H1 (cell line): ENCODE measurements at regions not wholly inside any gene's neighbourhood (a gene's known extent, or its start where the extent isn't known, plus 50 kb on each side); places are given as distances from the start of the nearest gene placed in this dataset.

Experiments
- CTCF ChIA-PET: fragments of 300-600 bp; sonication (Branson Sonifier 250); formaldehyde crosslinking; loops from one replicate; lab custom pipeline; 2021; ENCODE audit not compliant: partially characterized antibody; lab: Charles Lee
- POLR2A ChIA-PET: fragments of 300-600 bp; sonication (Branson Sonifier 250); formaldehyde crosslinking; loops from one replicate; lab custom pipeline; 2021; ENCODE audit warnings: inconsistent platforms; ENCODE audit not compliant: partially characterized antibody; lab: Charles Lee
- DNase-seq, 2 experiments: peaks; one replicate each; pipeline versions ENCODE4 v3.0.0 to v3.0.0-alpha.2; 2010 to 2022; ENCODE audit warnings: low spot score in 2 of 2, low read depth in 1 of 2, mixed read lengths in 1 of 2
- FAIRE-seq: peaks from 2 replicates; lab custom pipeline; 2011; peaks lifted over from hg19 to GRCh38; lab: Jason Lieb, UNC
- H2AFZ ChIP-seq: 2 replicates; pipeline ENCODE4 v1.8.1; 2012; ENCODE audit warnings: low read length, inconsistent platforms
- H2AK5ac ChIP-seq: 2 replicates; pipeline ENCODE4 v1.6.1; 2013; ENCODE audit warnings: low read depth, low read length
- H2BK120ac ChIP-seq: replicated peaks from 2 replicates; pipeline ENCODE3; 2013; ENCODE audit warnings: low read depth, low read length, inconsistent platforms
- H2BK12ac ChIP-seq: 2 replicates; pipeline ENCODE4 v1.6.1; 2013; ENCODE audit warnings: low read depth, low read length
- H2BK15ac ChIP-seq: 2 replicates; pipeline ENCODE4 v1.6.1; 2013; ENCODE audit warnings: low read length
- H2BK20ac ChIP-seq: 2 replicates; pipeline ENCODE4 v1.6.1; 2013; ENCODE audit warnings: low read length
- H2BK5ac ChIP-seq: 2 replicates; pipeline ENCODE4 v1.6.1; 2013; ENCODE audit warnings: low read depth, low read length
- H3K14ac ChIP-seq: 2 replicates; pipeline ENCODE4 v1.6.1; 2013; ENCODE audit warnings: inconsistent platforms; ENCODE audit not compliant: insufficient read length
- H3K18ac ChIP-seq: 2 replicates; pipeline ENCODE4 v1.6.1; 2013; ENCODE audit warnings: low read length; ENCODE audit errors: extremely low read depth
- H3K23ac ChIP-seq: 2 replicates; pipeline ENCODE4 v1.6.1; 2013; ENCODE audit warnings: inconsistent platforms; ENCODE audit not compliant: insufficient read length
- H3K23me2 ChIP-seq: 2 replicates; pipeline ENCODE4 v1.6.1; 2013; ENCODE audit warnings: low read depth, low read length
- H3K27ac ChIP-seq: 2 replicates; pipeline ENCODE4 v1.6.1; 2011; ENCODE audit warnings: low read depth, low read length, inconsistent platforms
- H3K27me3 ChIP-seq, 4 experiments: replicated peaks in 1 of 4; 1 replicate in 1 of 4; 2 replicates in 3 of 4; pipeline versions ENCODE4 v1.6.1 to v1.8.1; 2011 to 2013; ENCODE audit warnings: low read length in 3 of 4, mild to moderate bottlenecking in 3 of 4, inconsistent platforms in 2 of 4, mixed read lengths in 2 of 4, moderate library complexity in 1 of 4; ENCODE audit not compliant: control insufficient read depth in 3 of 4, insufficient read depth in 3 of 4; ENCODE audit errors: extremely low read depth in 1 of 4
- H3K36me3 ChIP-seq, 4 experiments: 2 replicates each; pipeline versions ENCODE4 v1.6.1 to v1.8.1; 2011 to 2013; ENCODE audit warnings: mild to moderate bottlenecking in 4 of 4, low read length in 3 of 4, moderate library complexity in 2 of 4, control low read depth in 1 of 4, inconsistent platforms in 1 of 4; ENCODE audit not compliant: insufficient read depth in 4 of 4, control insufficient read depth in 2 of 4
- H3K4ac ChIP-seq: replicated peaks from 2 replicates; pipeline ENCODE3; 2013; ENCODE audit warnings: low read length, low read depth, mixed read lengths, inconsistent platforms; ENCODE audit not compliant: insufficient read length
- H3K4me1 ChIP-seq, 4 experiments: replicated peaks in 1 of 4; 1 replicate in 1 of 4; 2 replicates in 3 of 4; pipeline versions ENCODE4 v1.6.1 to v1.8.1; 2011 to 2013; ENCODE audit warnings: low read length in 3 of 4, inconsistent platforms in 2 of 4, mixed read lengths in 1 of 4; ENCODE audit not compliant: insufficient read depth in 4 of 4, control insufficient read depth in 3 of 4
- H3K4me2 ChIP-seq, 2 experiments: 2 replicates each; pipeline versions ENCODE4 v1.6.1 to v1.8.1; 2011 to 2013; ENCODE audit warnings: low read depth in 2 of 2, low read length in 2 of 2, control low read depth in 1 of 2, inconsistent platforms in 1 of 2, mild to moderate bottlenecking in 1 of 2; ENCODE audit not compliant: insufficient read depth in 1 of 2
- H3K4me3 ChIP-seq, 4 experiments: fragments of 200-600, 300-600 bp in 1 of 4; sonication (generic), shearing (Covaris generic), sonication (Bioruptor Twin) in 1 of 4; 2 replicates each; pipeline versions ENCODE4 v1.5.1 to v1.8.1; 2011 to 2016; ENCODE audit warnings: low read length in 4 of 4, low read depth in 3 of 4, control low read depth in 2 of 4, inconsistent platforms in 2 of 4, mild to moderate bottlenecking in 2 of 4, mixed read lengths in 1 of 4, moderate library complexity in 1 of 4; ENCODE audit not compliant: insufficient read depth in 2 of 4; ENCODE audit errors: extremely low read depth in 1 of 4
- H3K56ac ChIP-seq: replicated peaks from 2 replicates; pipeline ENCODE3; 2013; ENCODE audit warnings: low read depth, mild to moderate bottlenecking, mixed read lengths, low read length, inconsistent platforms; ENCODE audit not compliant: insufficient read length
- H3K79me1 ChIP-seq: 2 replicates; pipeline ENCODE4 v1.6.1; 2013; ENCODE audit warnings: low read depth, low read length, control low read depth
- H3K79me2 ChIP-seq, 2 experiments: 2 replicates each; pipeline versions ENCODE4 v1.6.1 to v1.8.1; 2012 to 2013; ENCODE audit warnings: low read length in 2 of 2, mild to moderate bottlenecking in 2 of 2, inconsistent platforms in 1 of 2; ENCODE audit not compliant: insufficient read depth in 2 of 2, control insufficient read depth in 1 of 2
- H3K9ac ChIP-seq, 4 experiments: replicated peaks in 1 of 4; 1 replicate in 1 of 4; 2 replicates in 3 of 4; pipeline versions ENCODE4 v1.6.1 to v1.8.1; 2011 to 2013; ENCODE audit warnings: low read depth in 3 of 4, low read length in 3 of 4, control low read depth in 2 of 4, mild to moderate bottlenecking in 2 of 4, moderate library complexity in 2 of 4, inconsistent platforms in 1 of 4; ENCODE audit errors: extremely low read depth in 1 of 4
- H3K9me3 ChIP-seq, 2 experiments: 2 replicates each; pipeline versions ENCODE4 v1.6.1 to v1.8.1; 2012 to 2013; ENCODE audit warnings: mild to moderate bottlenecking in 2 of 2, moderate library complexity in 2 of 2, control low read depth in 1 of 2, inconsistent platforms in 1 of 2, low read depth in 1 of 2, low read length in 1 of 2, mixed read lengths in 1 of 2; ENCODE audit not compliant: insufficient read depth in 2 of 2
- H4K20me1 ChIP-seq, 2 experiments: replicated peaks in 1 of 2; 2 replicates each; pipeline versions ENCODE3 to v1.8.1; 2011 to 2013; ENCODE audit warnings: inconsistent platforms in 2 of 2, low read length in 2 of 2, mild to moderate bottlenecking in 1 of 2; ENCODE audit not compliant: insufficient read depth in 2 of 2, control insufficient read depth in 1 of 2
- H4K5ac ChIP-seq: 2 replicates; pipeline ENCODE4 v1.6.1; 2013; ENCODE audit warnings: low read length, low read depth, mixed read lengths, inconsistent platforms; ENCODE audit not compliant: insufficient read length
- H4K8ac ChIP-seq: 2 replicates; pipeline ENCODE4 v1.8.0; 2013; ENCODE audit warnings: mild to moderate bottlenecking, moderate library complexity, low read length, inconsistent platforms; ENCODE audit not compliant: insufficient read depth; ENCODE audit errors: extremely low read depth
- H4K91ac ChIP-seq: replicated peaks from 2 replicates; pipeline ENCODE3; 2013; ENCODE audit warnings: low read length, mixed read lengths, inconsistent platforms; ENCODE audit not compliant: insufficient read length
- ASH2L ChIP-seq: fragments of 200-600, 300-600 bp; sonication (generic); IDR thresholded peaks from one replicate; pipeline ENCODE4 v1.7.1; 2017; ENCODE audit warnings: low read length
- CBX8 ChIP-seq: fragments of 300-800, 300-1000 bp; sonication (generic); IDR thresholded peaks from 2 replicates; pipeline ENCODE4 v1.7.1; 2016; ENCODE audit warnings: low read depth, low read length, borderline replicate concordance
- CHD2 ChIP-seq: IDR thresholded peaks from 2 replicates; pipeline ENCODE4 v1.6.1; 2012; ENCODE audit warnings: low read length, improper control_type of control experiment
- CTBP2 ChIP-seq: IDR thresholded peaks from 2 replicates; pipeline ENCODE4 v1.7.0; 2011; ENCODE audit warnings: borderline replicate concordance, mild to moderate bottlenecking, moderate library complexity, mixed read lengths, low read length; ENCODE audit not compliant: insufficient read depth, insufficient read length
- EP300 ChIP-seq, 2 experiments: IDR thresholded peaks; 1 replicate in 1 of 2; 2 replicates in 1 of 2; pipeline ENCODE4 v1.6.1; 2011 to 2012; ENCODE audit warnings: low read depth in 2 of 2, low read length in 2 of 2, mild to moderate bottlenecking in 2 of 2, borderline replicate concordance in 1 of 2, inconsistent platforms in 1 of 2, moderate library complexity in 1 of 2
- GTF2F1 ChIP-seq: IDR thresholded peaks from 2 replicates; pipeline ENCODE4 v1.6.1; 2012; ENCODE audit warnings: low read depth, low read length, improper control_type of control experiment, borderline replicate concordance
- HDAC6 ChIP-seq: IDR thresholded peaks from one replicate; pipeline ENCODE4 v1.7.1; 2012; ENCODE audit warnings: low read depth, mild to moderate bottlenecking, inconsistent platforms, low read length, moderate library complexity
- KDM1A ChIP-seq: fragments of 200-600, 300-600 bp; sonication (generic); IDR thresholded peaks from 2 replicates; pipeline ENCODE4 v1.7.1; 2016; ENCODE audit warnings: mild to moderate bottlenecking, low read length, borderline replicate concordance
- KDM5A ChIP-seq: fragments of 200-600 bp; IDR thresholded peaks from 2 replicates; pipeline ENCODE4 v1.7.1; 2012; ENCODE audit warnings: mild to moderate bottlenecking, low read length, inconsistent platforms, mixed read lengths
- MAFK ChIP-seq: IDR thresholded peaks from 2 replicates; pipeline ENCODE4 v1.6.1; 2012; ENCODE audit warnings: low read depth, mild to moderate bottlenecking, improper control_type of control experiment, low read length
- NANOG ChIP-seq: IDR thresholded peaks from 2 replicates; pipeline ENCODE4 v1.6.1; 2011; ENCODE audit warnings: low read length, low read depth, mild to moderate bottlenecking, inconsistent platforms; ENCODE audit not compliant: insufficient read depth, poor library complexity, severe bottlenecking
- POLR2AphosphoS5 ChIP-seq: IDR thresholded peaks from 2 replicates; pipeline ENCODE4 v1.6.1; 2011; ENCODE audit warnings: low read depth, low read length
- SP4 ChIP-seq: IDR thresholded peaks from 2 replicates; pipeline ENCODE4 v1.6.1; 2012; ENCODE audit warnings: low read length, inconsistent platforms
- WGBS, 2 experiments: shearing (Covaris generic) in 1 of 2; methylation state at CpG; one replicate each; pipeline versions ENCODE4 v1.1.6 to v1.1.7; 2013 to 2015; ENCODE audit warnings: low lambda C conversion rate in 2 of 2, mixed read lengths in 2 of 2, inconsistent platforms in 1 of 2, low coverage in 1 of 2, missing lambda C conversion rate in 1 of 2; ENCODE audit not compliant: insufficient replicate concordance in 2 of 2, insufficient coverage in 1 of 2, insufficient read length in 1 of 2; ENCODE audit errors: extremely low coverage in 1 of 2, missing lambda C conversion rate in 1 of 2; 5-methylcytosine and 5-hydroxymethylcytosine counted together
- TF ChIP-seq, protein P1 (sequence below): IDR thresholded peaks from 2 replicates; pipeline ENCODE4 v1.6.1; 2012; ENCODE audit warnings: inconsistent platforms

DNA sequence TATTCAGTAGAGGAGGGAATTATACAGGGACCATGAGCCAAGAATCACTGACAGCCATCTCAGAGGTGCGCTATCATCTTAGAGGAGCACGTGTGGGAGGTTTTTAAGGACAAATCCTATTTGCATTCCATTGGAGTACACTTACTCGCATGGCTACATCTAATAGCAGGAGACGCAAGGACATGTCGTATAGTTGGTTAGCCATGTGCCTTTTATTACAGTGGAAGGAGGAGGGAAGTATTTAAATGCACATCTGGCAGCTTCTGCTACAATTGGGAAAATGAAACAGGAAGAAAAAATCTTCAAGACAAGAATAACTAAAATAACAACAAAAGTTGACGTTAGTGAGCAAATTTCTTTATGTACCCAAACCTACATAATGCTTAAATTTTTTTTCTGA is 86.5 kb upstream of the UGP2 start:
- H4K5ac ChIP-seq, result no peak overlapping the region
- no peaks in the 10 kb centered on the region for H3K23me2 ChIP-seq
- FAIRE-seq, result no peak
- H3K79me1 ChIP-seq, result no peaks in the 10 kb centered on the region
- no peak for DNase-seq
- no peak overlapping the region for H3K18ac ChIP-seq
- H3K9me3 ChIP-seq, result no peaks in the 10 kb centered on the region
- no peak overlapping the region for H4K91ac ChIP-seq
- no peak overlapping the region for H3K4ac ChIP-seq
- no peak overlapping the region for H3K56ac ChIP-seq
- H3K9ac ChIP-seq, result no peak overlapping the region
- WGBS, 2 experiments, result 96% methylated on average over 6 of the region's 6 CpGs; no CpG with 5 or more reads in 1 of the 2 experiments
- no peak overlapping the region for H2BK15ac ChIP-seq
- H3K27ac ChIP-seq, result no peak overlapping the region
- no peak overlapping the region for H2BK20ac ChIP-seq
- H2BK120ac ChIP-seq, result no peak overlapping the region
- no peaks in the 10 kb centered on the region for H3K79me2 ChIP-seq
- H3K36me3 ChIP-seq, result no peaks in the 10 kb centered on the region
- no peak overlapping the region for H2AFZ ChIP-seq
- H2BK12ac ChIP-seq, result no peak overlapping the region
- no peak overlapping the region for H3K4me3 ChIP-seq
- no peaks in the 10 kb centered on the region for H4K20me1 ChIP-seq
- H4K8ac ChIP-seq, result no peak overlapping the region
- ChIA-PET CTCF (no interaction called here), POLR2A (interaction anchor here (0.9 to 1.7 kb wide), 3 partner anchors 9 to 116 kb away, joined by 3 to 6 read pairs (median 3); no protein-coding TSS in a partner anchor)
- no peak overlapping the region for H2AK5ac ChIP-seq
- no peaks in the 10 kb centered on the region for H3K27me3 ChIP-seq
- no peak overlapping the region for H3K14ac ChIP-seq
- no peak overlapping the region for H3K4me2 ChIP-seq
- no peaks in the 10 kb centered on the region for H3K4me1 ChIP-seq
- no peak overlapping the region for H2BK5ac ChIP-seq
- H3K23ac ChIP-seq, result no peak overlapping the region
- TF ChIP-seq EP300 (IDR thresholded peaks at IDR 0.05; ENCODE audit: borderline replicate concordance in 1 of 2, low read depth in 2 of 2, low read length in 2 of 2) (no peak), CHD2 (no peak), NANOG (no peak), ASH2L (no peak), KDM5A (no peak), GTF2F1 (no peak), CBX8 (no peak), MAFK (no peak), HDAC6 (no peak), SP4 (no peak), POLR2AphosphoS5 (no peak), CTBP2 (no peak), KDM1A (no peak)
- TF ChIP-seq, protein P1, sequence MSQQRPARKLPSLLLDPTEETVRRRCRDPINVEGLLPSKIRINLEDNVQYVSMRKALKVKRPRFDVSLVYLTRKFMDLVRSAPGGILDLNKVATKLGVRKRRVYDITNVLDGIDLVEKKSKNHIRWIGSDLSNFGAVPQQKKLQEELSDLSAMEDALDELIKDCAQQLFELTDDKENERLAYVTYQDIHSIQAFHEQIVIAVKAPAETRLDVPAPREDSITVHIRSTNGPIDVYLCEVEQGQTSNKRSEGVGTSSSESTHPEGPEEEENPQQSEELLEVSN, result no peak
